ENCODE measurements at regions not wholly inside any gene's neighbourhood (a gene's known extent, or its start where the extent isn't known, plus 50 kb on each side); places are given as distances from the start of the nearest gene placed in this dataset.

DNA sequence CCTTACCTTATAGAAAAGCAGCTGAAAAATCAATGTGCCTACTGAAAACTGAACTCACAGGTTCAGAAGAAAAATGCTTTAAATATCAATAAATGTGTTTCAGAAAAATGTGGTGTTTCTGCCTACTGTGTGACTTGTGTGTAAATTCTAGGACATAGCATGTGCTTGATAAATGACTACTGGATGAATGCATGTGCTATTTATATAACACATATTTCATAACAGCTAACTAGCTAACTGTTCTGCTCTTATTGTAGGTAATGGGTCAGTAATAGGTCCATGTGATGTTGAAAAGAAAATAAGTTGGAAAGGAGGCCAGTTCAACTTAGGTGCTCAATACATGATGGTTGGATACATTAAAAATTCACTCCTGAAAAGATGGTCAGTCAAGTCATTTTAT, 993.0 kb upstream of the LCORL start:
- TF ChIP-seq POLR2A (IDR thresholded peaks at IDR 0.05; ENCODE audit: low read depth, low read length) (no peak), POLR2AphosphoS5 (IDR thresholded peaks at IDR 0.05; ENCODE audit: low read depth, low read length) (no peak), TAF1 (IDR thresholded peaks at IDR 0.05; ENCODE audit: borderline replicate concordance, low read depth, low read length) (no peak)
